Colonic mucosa (tissue), 4 donors: ENCODE measurements at regions not wholly inside any gene's neighbourhood (a gene's known extent, or its start where the extent isn't known, plus 50 kb on each side); places are given as distances from the start of the nearest gene placed in this dataset.

ENCODE experiments used
- DNase-seq: peaks from one replicate; pipeline ENCODE4 v3.0.0-alpha.2; 2020
- H3K27ac ChIP-seq: fragments of 200-600 bp; one replicate; pipeline ENCODE4 v1.8.0; 2021
- H3K27me3 ChIP-seq: fragments of 200-600 bp; one replicate; pipeline ENCODE4 v1.8.0; 2021
- H3K36me3 ChIP-seq: fragments of 200-600 bp; one replicate; pipeline ENCODE4 v1.8.0; 2021
- H3K4me1 ChIP-seq: fragments of 200-600 bp; one replicate; pipeline ENCODE4 v1.8.0; 2021; ENCODE audit warnings: mild to moderate bottlenecking
- H3K4me3 ChIP-seq: fragments of 200-600 bp; one replicate; pipeline ENCODE4 v1.8.0; 2021
- H3K9ac ChIP-seq, 2 donors: one replicate each; pipeline ENCODE4 v1.7.0; 2013; ENCODE audit warnings: control low read depth in 2 of 2, low read depth in 2 of 2, low read length in 2 of 2
- H3K9me3 ChIP-seq: fragments of 200-600 bp; one replicate; pipeline ENCODE4 v1.8.0; 2021
- intact Hi-C: fragments of 100-400 bp; cut with DNase I; formaldehyde crosslinking; loops from one replicate; pipeline ENCODE4 v1.14.1; 2022
- TF ChIP-seq, protein P1 (sequence below): fragments of 200-600 bp; IDR thresholded peaks from one replicate; pipeline ENCODE4 v1.8.0; 2022; ENCODE audit warnings: antibody characterized with exemption, mild to moderate bottlenecking
- donor health status: healthy.
- donor health status: DM: no; HTN: no; CAD: no.
- donor health status: DM: no; HTN: no; CAD: no.

DNA sequence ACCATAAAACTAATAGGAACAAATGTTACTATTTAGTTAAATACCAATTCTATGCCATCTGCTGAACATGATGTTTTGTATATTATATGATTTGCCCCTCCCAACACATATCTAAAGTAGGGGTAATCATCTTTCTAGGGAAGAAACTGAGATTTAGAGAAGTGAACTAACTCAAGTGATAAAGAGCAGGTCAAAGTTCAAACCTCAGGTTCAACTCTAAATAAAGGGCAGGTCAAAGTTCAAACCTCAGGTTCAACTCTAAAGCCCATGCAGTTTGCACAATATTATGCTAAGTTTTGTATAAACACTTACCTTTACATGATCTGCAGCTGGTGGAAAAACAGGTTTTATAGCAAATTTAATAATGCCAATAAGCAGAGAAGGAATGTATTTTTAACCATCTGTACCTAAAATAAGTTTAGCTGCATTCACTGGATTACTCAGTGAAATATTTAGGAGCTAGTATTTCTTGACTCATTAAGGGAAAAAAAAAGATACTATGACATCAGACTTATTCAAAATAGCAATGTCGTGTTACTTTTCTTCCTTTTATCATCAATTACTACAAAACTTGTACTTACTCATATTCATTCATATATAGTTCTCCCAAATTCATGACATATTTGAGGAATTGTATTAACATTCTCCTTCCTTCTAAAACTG lies 1194.3 kb upstream of the CELF2 start:
- DNase-seq = no peak
- Histone ChIP-seq H3K27me3 (no peaks in the 10 kb centered on the region), H3K36me3 (no peaks in the 10 kb centered on the region), H3K4me3 (no peak overlapping the region), H3K9me3 (no peaks in the 10 kb centered on the region), H3K4me1 (no peaks in the 10 kb centered on the region), H3K9ac (no peak overlapping the region), H3K27ac (no peak overlapping the region)
- TF ChIP-seq, protein P1, sequence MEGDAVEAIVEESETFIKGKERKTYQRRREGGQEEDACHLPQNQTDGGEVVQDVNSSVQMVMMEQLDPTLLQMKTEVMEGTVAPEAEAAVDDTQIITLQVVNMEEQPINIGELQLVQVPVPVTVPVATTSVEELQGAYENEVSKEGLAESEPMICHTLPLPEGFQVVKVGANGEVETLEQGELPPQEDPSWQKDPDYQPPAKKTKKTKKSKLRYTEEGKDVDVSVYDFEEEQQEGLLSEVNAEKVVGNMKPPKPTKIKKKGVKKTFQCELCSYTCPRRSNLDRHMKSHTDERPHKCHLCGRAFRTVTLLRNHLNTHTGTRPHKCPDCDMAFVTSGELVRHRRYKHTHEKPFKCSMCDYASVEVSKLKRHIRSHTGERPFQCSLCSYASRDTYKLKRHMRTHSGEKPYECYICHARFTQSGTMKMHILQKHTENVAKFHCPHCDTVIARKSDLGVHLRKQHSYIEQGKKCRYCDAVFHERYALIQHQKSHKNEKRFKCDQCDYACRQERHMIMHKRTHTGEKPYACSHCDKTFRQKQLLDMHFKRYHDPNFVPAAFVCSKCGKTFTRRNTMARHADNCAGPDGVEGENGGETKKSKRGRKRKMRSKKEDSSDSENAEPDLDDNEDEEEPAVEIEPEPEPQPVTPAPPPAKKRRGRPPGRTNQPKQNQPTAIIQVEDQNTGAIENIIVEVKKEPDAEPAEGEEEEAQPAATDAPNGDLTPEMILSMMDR = no peak
- intact Hi-C loops = no loop called here

DNA sequence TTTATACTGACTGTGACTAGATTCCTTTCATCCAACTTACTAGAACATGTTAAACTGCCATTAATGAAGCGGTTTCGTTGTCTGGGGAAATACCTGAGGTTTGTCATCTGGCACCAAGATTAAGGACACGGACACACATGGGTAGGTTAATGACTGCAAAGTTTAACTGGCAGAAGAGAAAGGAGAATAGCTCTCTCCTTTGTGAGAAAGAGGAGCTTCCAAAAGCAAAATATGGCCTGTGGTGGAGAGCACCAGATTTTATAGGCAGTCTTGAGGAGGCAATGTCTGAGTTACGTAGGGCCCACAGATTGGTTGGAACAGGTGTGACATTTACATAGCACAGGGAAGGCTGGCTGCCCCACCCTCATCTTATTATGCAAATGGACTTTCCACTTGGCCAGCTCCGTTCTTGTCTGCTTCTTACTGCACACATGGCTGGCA lies 1193.0 kb upstream of the CELF2 start:
- no peak overlapping the region for H3K27ac ChIP-seq
- TF ChIP-seq, protein P1 = no peak
- DNase-seq = no peak

DNA sequence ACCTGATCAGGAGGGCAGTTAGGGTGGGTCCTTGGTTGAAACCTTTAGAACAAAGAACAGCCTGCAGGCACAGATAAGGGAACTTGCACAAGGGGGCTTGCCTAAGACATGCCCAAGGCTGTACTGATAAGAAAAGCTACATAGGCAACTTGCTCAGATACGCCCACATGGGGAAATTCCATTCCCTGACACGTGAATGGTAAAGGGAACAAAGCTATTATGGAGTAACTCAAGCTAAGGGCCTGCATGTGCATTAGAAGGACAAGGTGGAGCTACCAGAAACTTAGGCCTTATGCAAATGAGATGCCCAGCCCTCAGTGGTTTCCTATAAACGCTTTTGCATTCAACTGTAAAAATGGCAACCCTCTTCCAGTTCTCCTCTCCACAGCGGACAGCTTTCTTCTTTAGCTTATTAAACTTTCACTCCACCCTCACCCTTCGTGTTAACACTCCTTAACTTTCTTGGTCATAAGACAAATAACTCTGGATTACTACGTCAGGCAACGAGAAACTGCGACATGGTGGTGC lies 1192.1 kb upstream of the CELF2 start:
- no peak overlapping the region for H3K4me3 ChIP-seq
- H3K27ac ChIP-seq = no peak overlapping the region

More for the DNA sequence above, 1193.0 kb upstream of the CELF2 start:
- H3K4me1 ChIP-seq = no peaks in the 10 kb centered on the region
- H3K4me3 ChIP-seq = no peak overlapping the region
- H3K9me3 ChIP-seq = no peaks in the 10 kb centered on the region
- H3K27me3 ChIP-seq = no peaks in the 10 kb centered on the region
- no peak overlapping the region for H3K9ac ChIP-seq
- no peaks in the 10 kb centered on the region for H3K36me3 ChIP-seq
- intact Hi-C loops = no loop called here

GRCh38 chr10:9828110-9828509 lies 1189.6 kb upstream of the CELF2 start:
- intact Hi-C loops = no loop called here
- TF ChIP-seq, protein P1 = no peak
- no peak overlapping the region for H3K9ac ChIP-seq

More for the DNA sequence above, 1192.1 kb upstream of the CELF2 start:
- TF ChIP-seq, protein P1 = no peak
- Histone ChIP-seq H3K9ac (no peak overlapping the region), H3K36me3 (no peaks in the 10 kb centered on the region), H3K27me3 (no peaks in the 10 kb centered on the region), H3K9me3 (no peaks in the 10 kb centered on the region), H3K4me1 (no peaks in the 10 kb centered on the region)
- intact Hi-C loops = no loop called here
- DNase-seq = no peak

DNA sequence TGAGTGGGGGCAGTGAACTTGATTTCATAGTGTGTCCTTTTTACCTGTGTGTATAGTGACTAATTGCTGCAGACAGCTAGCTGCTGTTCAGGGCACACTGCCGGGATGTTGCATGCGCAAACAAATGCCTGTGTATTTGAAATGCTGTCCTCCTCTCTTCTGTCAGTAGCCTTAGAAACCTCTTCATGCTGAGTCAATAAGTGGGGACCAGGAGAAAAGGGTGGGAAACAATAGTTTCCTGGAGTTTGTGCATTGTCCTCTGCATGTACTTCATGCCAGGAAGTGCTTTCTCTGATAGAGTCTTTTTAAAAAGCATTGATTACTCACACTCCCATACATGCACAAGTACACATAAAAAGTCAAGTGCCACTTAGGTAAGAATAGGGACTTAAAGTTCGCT lies 1183.7 kb upstream of the CELF2 start:
- no peaks in the 10 kb centered on the region for H3K36me3 ChIP-seq
- no peak overlapping the region for H3K27ac ChIP-seq
- no peak for DNase-seq
- no peaks in the 10 kb centered on the region for H3K9me3 ChIP-seq
- no peak overlapping the region for H3K9ac ChIP-seq
- H3K4me3 ChIP-seq = no peak overlapping the region
- H3K4me1 ChIP-seq = no peaks in the 10 kb centered on the region
- H3K27me3 ChIP-seq = no peaks in the 10 kb centered on the region
- intact Hi-C loops = no loop called here
- TF ChIP-seq, protein P1 = no peak

More at GRCh38 chr10:9828110-9828509, 1189.6 kb upstream of the CELF2 start:
- DNase-seq = no peak
- Histone ChIP-seq H3K4me1 (no peaks in the 10 kb centered on the region), H3K36me3 (no peaks in the 10 kb centered on the region), H3K9me3 (no peaks in the 10 kb centered on the region), H3K27ac (no peak overlapping the region), H3K27me3 (no peaks in the 10 kb centered on the region), H3K4me3 (no peak overlapping the region)
